AG10803 (cell line): ENCODE measurements at regions not wholly inside any gene's neighbourhood (a gene's known extent, or its start where the extent isn't known, plus 50 kb on each side); places are given as distances from the start of the nearest gene placed in this dataset.

ENCODE experiments used
- DNase-seq: peaks from one replicate; pipeline ENCODE4 v3.0.0; 2010; ENCODE audit warnings: low read depth
- H3K4me3 ChIP-seq: 2 replicates; pipeline ENCODE4 v1.5.1; 2011; ENCODE audit warnings: mild to moderate bottlenecking, low read length, control low read depth
- TF ChIP-seq, protein P1 (sequence below): conservative IDR thresholded peaks from 2 replicates; pipeline ENCODE4 v1.5.1; 2011; ENCODE audit warnings: mild to moderate bottlenecking, low read length, control low read depth, inconsistent platforms

DNA sequence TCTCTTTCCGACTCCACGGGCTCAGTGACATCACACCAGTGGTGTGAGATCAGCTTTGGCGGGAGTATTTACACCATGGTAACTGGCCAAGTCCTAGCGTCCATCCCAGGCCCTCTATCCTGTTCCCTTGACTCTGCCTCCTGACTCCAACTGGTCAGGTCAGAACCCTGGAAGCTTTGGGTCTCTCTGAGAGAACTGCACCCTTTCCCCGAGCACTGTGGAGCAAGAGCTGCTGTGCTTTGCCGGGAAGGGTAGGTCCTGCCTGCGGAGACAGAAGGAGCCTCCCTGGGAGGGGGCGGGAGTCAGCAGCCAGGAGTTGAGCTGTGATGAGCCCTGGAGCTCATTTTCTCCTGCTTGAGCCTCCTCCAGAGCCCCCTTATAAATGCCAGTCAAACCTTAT is 212.1 kb upstream of the TNRC6C start:
- DNase-seq = no peak

GRCh38 chr17:77746896-77747554 is 211.5 kb upstream of the TNRC6C start:
- TF ChIP-seq, protein P1, sequence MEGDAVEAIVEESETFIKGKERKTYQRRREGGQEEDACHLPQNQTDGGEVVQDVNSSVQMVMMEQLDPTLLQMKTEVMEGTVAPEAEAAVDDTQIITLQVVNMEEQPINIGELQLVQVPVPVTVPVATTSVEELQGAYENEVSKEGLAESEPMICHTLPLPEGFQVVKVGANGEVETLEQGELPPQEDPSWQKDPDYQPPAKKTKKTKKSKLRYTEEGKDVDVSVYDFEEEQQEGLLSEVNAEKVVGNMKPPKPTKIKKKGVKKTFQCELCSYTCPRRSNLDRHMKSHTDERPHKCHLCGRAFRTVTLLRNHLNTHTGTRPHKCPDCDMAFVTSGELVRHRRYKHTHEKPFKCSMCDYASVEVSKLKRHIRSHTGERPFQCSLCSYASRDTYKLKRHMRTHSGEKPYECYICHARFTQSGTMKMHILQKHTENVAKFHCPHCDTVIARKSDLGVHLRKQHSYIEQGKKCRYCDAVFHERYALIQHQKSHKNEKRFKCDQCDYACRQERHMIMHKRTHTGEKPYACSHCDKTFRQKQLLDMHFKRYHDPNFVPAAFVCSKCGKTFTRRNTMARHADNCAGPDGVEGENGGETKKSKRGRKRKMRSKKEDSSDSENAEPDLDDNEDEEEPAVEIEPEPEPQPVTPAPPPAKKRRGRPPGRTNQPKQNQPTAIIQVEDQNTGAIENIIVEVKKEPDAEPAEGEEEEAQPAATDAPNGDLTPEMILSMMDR = no peak
- DNase-seq = no peak
- H3K4me3 ChIP-seq = no peak overlapping the region

More for the DNA sequence above, 212.1 kb upstream of the TNRC6C start:
- TF ChIP-seq, protein P1 = no peak
- H3K4me3 ChIP-seq = no peak overlapping the region

GRCh38 chr17:77748436-77748835 is 210.1 kb upstream of the TNRC6C start:
- TF ChIP-seq, protein P1 = no peak
- no peak for DNase-seq
- H3K4me3 ChIP-seq = no peak overlapping the region

DNA sequence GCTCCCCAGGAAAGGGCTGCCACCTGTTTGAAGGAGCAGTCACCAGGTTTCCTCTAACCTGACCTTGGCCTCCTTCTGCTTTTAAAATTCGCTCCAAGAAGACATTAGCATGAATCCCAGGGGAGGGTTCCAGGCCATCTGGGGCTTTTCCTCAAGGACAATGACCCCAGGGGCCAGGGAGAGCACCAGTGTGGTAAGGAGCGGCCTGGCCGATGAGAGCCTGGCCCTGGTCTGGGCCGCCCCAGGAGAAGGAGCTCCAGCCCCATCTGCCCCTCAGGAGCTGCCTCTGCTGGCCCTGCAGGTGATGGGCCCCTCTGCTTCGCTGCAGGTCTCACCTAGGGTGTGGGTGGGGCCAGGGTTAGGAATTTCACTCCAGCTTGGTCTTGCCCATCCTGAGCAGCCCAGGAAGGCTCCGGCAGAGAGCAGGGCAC is 209.2 kb upstream of the TNRC6C start:
- H3K4me3 ChIP-seq = no peak overlapping the region
- TF ChIP-seq, protein P1 = no peak
- DNase-seq = no peak

DNA sequence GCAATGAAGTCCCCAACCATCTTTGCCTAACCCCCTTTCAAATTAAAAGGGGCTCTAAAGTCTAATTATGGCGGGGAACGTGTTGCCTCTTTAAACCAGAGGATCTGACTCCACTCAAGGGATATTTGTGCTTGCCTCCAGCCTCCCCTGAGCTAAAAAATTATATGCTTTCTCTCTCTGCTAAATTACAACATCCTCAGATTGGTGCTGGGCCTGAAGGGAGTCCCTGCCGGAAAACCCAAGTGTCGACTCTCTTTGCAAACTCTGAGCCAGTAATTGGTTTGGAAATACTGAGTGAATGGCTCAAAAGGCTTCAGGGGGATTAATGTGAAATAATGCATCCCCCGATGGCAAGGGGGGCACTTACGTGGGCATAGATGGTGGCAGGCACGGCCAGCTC is 208.5 kb upstream of the TNRC6C start:
- TF ChIP-seq, protein P1 = no peak
- DNase-seq = no peak
- H3K4me3 ChIP-seq = no peak overlapping the region

DNA sequence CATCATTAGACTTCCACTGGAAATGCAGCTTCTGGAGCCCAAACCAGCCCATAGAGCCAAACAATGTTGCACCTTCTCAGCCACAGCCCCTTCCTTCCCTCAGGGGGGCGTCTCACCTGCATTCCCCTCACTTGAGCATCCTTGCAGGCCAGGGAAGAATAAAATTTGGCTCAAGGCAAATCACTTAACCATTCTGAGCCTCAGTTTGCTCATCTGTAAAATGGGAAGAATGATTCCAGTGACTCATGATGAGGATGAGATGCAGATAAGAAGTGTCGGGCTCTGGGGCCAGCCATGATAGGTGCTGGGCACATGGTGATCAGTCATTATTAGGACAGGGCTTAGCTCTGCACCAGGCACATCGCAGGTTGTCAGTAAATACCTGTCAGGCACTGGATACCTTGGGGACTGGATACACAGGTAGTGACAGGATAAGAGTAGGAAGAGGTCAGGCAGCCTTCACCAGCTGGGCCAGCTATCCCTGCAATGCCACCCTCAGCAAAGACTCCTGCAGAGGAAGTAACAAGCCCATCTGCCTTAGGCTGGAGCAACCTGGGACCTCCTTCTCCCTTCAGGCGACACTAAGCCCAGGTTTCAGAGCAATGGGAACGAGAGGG is 208.0 kb upstream of the TNRC6C start:
- H3K4me3 ChIP-seq = no peak overlapping the region
- no peak for DNase-seq
- TF ChIP-seq, protein P1 = no peak

- no peak for DNase-seq
- TF ChIP-seq, protein P1 = no peak
- no peak overlapping the region for H3K4me3 ChIP-seq
Measured at GRCh38 chr17:77753246-77753645, 205.3 kb upstream of the TNRC6C start.
